ENCODE measurements at regions not wholly inside any gene's neighbourhood (a gene's known extent, or its start where the extent isn't known, plus 50 kb on each side); places are given as distances from the start of the nearest gene placed in this dataset.

DNA sequence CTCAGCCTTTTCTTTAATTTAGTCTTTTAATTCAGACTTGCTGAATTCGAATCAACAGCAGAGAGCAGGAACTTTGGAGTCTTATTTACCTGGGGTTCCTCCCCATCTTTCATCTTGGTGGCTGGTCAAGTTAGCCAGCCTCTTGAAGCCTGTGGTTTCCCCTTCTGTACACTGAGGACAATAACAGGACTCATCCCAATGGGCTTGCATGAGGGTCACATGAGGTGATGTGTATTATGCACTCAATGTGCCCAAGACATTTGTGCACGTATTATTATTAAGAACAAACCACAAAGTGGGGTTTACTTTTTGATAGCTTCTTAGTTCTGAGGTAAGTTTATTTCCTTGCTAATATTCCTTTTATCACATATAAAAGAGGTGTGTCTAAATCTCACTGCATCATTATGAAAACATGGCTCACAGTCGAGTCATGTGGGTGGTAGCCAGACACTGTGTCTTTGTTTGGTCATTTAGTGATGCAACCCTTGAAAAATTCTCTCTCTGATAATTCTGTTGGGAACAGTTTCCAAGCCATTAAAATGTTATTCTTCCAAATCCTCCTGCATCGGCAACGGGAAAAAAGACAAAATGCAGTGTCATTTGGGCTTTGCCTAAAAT lies 86.5 kb upstream of the GRB10 start:
- DNase-seq = peak in 1 of 2 donors; percentile 30
- Histone ChIP-seq H3K36me3 (no peaks in the 10 kb centered on the region), H3K4me3 (no peak overlapping the region), H3K27me3 (no peaks in the 10 kb centered on the region), H3K9me3 (no peaks in the 10 kb centered on the region), H3K4me1 (peaks cover 0 to 47% (median 4%) of the 10 kb centered on the region in 9 donors), H3K27ac (peak overlapping the region in 1 of 10 donors; percentile 11)
- TF ChIP-seq, protein P1, sequence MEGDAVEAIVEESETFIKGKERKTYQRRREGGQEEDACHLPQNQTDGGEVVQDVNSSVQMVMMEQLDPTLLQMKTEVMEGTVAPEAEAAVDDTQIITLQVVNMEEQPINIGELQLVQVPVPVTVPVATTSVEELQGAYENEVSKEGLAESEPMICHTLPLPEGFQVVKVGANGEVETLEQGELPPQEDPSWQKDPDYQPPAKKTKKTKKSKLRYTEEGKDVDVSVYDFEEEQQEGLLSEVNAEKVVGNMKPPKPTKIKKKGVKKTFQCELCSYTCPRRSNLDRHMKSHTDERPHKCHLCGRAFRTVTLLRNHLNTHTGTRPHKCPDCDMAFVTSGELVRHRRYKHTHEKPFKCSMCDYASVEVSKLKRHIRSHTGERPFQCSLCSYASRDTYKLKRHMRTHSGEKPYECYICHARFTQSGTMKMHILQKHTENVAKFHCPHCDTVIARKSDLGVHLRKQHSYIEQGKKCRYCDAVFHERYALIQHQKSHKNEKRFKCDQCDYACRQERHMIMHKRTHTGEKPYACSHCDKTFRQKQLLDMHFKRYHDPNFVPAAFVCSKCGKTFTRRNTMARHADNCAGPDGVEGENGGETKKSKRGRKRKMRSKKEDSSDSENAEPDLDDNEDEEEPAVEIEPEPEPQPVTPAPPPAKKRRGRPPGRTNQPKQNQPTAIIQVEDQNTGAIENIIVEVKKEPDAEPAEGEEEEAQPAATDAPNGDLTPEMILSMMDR (IDR thresholded peaks at IDR 0.05) = no peak
- ATAC-seq = peak in 7 of 8 donors; percentile 45 to 83 (median 72)
- intact Hi-C loops (cut with DNase I) = no loop called here
- 67 to 76% methylated on average over 5 of the region's 5 CpGs for WGBS, 2 donors

DNA sequence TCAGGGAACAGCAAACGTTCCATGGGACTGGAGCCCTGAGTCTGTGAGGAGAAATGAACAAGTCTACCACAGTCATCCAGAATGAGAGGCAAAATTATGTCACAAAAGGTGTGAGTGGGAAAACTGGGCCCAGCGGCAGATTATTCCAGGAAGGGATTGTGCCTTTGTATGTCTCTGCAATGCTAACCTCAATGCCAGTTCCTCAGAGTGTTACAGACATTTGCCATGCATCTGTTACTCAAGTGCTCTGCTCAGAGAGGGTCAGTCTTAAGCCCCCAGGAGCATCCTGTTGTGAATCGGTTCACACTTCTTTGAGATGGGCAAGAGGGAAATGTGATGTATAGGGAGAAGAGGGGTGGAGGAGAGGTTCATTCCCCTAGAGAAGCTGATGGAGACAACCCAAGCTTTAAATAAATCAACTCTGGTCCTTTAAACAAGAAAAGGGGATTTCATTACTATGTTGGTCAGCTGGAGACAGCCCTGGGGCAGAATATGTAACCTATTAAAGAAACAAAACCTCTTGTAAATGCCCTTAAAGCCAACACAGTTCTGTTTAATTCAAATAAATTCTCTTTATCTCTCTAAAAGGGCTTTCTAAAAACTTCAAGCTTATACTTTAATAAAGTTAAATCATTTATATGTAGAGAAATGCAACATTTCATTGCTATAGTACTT lies 85.9 kb upstream of the GRB10 start:
- intact Hi-C loops (cut with DNase I) = no loop called here
- peaks cover 0 to 47% (median 4%) of the 10 kb centered on the region in 9 donors for H3K4me1 ChIP-seq
- no peaks in the 10 kb centered on the region for H3K36me3 ChIP-seq
- ATAC-seq (peak in 2 of 8 donors; percentile 6 to 28), DNase-seq (no peak)
- no peak overlapping the region for H3K4me3 ChIP-seq
- H3K27me3 ChIP-seq = no peaks in the 10 kb centered on the region
- WGBS, 2 donors = 72 to 80% methylated on average over 3 of the region's 3 CpGs
- H3K27ac ChIP-seq = peak overlapping the region in 1 of 10 donors; percentile 11
- TF ChIP-seq, protein P1 (IDR thresholded peaks at IDR 0.05) = no peak
- no peaks in the 10 kb centered on the region for H3K9me3 ChIP-seq

DNA sequence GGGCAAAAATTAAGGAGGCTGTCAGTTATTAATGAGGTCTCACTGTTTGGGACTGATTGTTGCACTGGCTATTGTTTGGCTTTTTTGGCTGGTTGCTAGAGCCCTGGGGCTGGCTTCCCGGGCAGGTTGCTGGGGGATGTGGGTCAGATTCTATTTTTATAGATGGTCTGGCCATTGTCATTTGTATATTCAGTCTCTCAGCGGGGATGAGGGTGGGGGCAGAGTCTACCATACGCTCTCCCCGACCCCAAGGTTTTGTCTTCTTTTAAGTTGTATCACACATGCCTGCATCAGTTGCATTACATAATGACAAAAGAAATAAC lies 84.3 kb upstream of the GRB10 start:
- Histone ChIP-seq H3K27ac (peak overlapping the region in 2 of 10 donors; percentile 5 to 37), H3K9me3 (no peaks in the 10 kb centered on the region), H3K4me3 (no peak overlapping the region), H3K27me3 (no peaks in the 10 kb centered on the region), H3K4me1 (peaks cover 0 to 47% (median 4%) of the 10 kb centered on the region in 9 donors), H3K36me3 (no peaks in the 10 kb centered on the region)
- TF ChIP-seq, protein P1 (IDR thresholded peaks at IDR 0.05) = no peak
- intact Hi-C loops (cut with DNase I) = no loop called here
- 34 to 46% methylated on average over 4 of the region's 4 CpGs for WGBS, 2 donors
- no peak for DNase-seq
- ATAC-seq = peak in 7 of 8 donors; percentile 67 to 89 (median 79)

DNA sequence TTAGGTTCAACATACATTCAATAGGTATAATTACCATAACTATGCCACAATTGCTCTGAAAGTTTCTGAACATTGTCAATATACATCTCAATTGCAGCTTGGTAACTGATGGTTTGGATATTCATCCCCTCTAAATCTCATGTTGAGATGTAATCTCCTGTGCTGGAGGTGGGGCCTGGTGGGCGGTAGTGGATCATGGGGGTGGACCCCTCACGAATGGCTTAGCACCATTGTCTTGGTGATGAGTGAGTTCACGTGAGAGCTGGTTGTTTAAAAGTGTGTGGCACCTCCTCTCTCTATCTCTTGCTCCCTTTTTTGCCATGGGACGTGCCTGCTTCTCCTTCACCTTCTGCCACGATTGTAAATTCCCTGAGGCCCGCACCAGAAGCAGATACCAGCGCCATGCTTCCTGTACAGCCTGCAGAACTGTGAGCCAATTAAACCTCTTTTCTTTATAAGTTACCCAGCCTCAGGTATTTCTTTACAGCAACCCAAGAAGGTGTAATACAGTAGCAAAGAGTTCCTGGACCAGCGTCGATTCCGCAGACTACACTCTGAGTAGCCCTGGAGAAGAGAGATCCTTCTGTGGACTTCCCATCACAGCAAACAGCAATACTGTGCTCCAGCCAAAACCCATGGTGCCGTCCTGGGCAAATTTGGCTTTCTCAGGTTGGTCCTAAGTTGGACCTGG lies 83.8 kb upstream of the GRB10 start:
- Histone ChIP-seq H3K4me1 (peaks cover 0 to 47% (median 4%) of the 10 kb centered on the region in 9 donors), H3K27me3 (no peaks in the 10 kb centered on the region), H3K36me3 (no peaks in the 10 kb centered on the region), H3K9me3 (no peaks in the 10 kb centered on the region), H3K4me3 (no peak overlapping the region), H3K27ac (peak overlapping the region in 2 of 10 donors; percentile 5 to 37)
- ATAC-seq (peak in 6 of 8 donors; percentile 21 to 52 (median 36)), DNase-seq (no peak)
- 76 to 78% methylated on average over 11 of the region's 11 CpGs for WGBS, 2 donors
- intact Hi-C loops (cut with DNase I) = no loop called here
- TF ChIP-seq, protein P1 (IDR thresholded peaks at IDR 0.05) = no peak

Measured in heart right ventricle (tissue), 16 donors.